ENCODE measurements at regions not wholly inside any gene's neighbourhood (a gene's known extent, or its start where the extent isn't known, plus 50 kb on each side); places are given as distances from the start of the nearest gene placed in this dataset.

- TF ChIP-seq ZNF214 (tag by site-specific recombination; IDR thresholded peaks at IDR 0.05; ENCODE audit: borderline replicate concordance) (no peak), ZNF114 (tag by site-specific recombination; IDR thresholded peaks at IDR 0.05) (no peak), REPIN1 (tag by site-specific recombination; IDR thresholded peaks at IDR 0.05; ENCODE audit: low read depth) (no peak), KLF7 (tag by site-specific recombination; IDR thresholded peaks at IDR 0.05; ENCODE audit: borderline replicate concordance) (no peak), ZNF792 (tag by site-specific recombination; IDR thresholded peaks at IDR 0.05) (no peak)
These were observed 575.5 kb upstream of the NDST4 start (continued) for GRCh38 chr4:115688961-115689360.

GRCh38 chr4:115687052-115687755 lies 573.8 kb upstream of the NDST4 start:
- CTCF ChIA-PET: no interaction called here
- H3K9me3 ChIP-seq (ENCODE audit: control insufficient read depth, insufficient read depth, low read depth, low read length): no peaks in the 10 kb centered on the region
- H3K27ac ChIP-seq (ENCODE audit: extremely low read depth, low read depth, low read length): no peak overlapping the region
- POLR2A ChIA-PET: no interaction called here
- no peak for TF ChIP-seq BCL11B (tag by site-specific recombination; IDR thresholded peaks at IDR 0.05; ENCODE audit: low read depth)
- no peak for TF ChIP-seq ZNF664 (tag by site-specific recombination; IDR thresholded peaks at IDR 0.05)
- TF ChIP-seq ZNF214 (tag by site-specific recombination; IDR thresholded peaks at IDR 0.05; ENCODE audit: borderline replicate concordance): no peak
- TF ChIP-seq ZNF521 (tag by site-specific recombination; IDR thresholded peaks at IDR 0.05): no peak
- no peak for TF ChIP-seq ZBTB8A (tag by site-specific recombination; IDR thresholded peaks at IDR 0.05)
- TF ChIP-seq EGR2 (tag by site-specific recombination; IDR thresholded peaks at IDR 0.05; ENCODE audit: low read depth): no peak
- no peak for TF ChIP-seq ZNF645 (tag by site-specific recombination; IDR thresholded peaks at IDR 0.05)
- TF ChIP-seq ZNF169 (tag by site-specific recombination; IDR thresholded peaks at IDR 0.05): no peak
- TF ChIP-seq ZNF629 (tag by site-specific recombination; IDR thresholded peaks at IDR 0.05): no peak
- no peak for TF ChIP-seq ZNF155 (tag by site-specific recombination; IDR thresholded peaks at IDR 0.05)
- TF ChIP-seq PRDM10 (tag by site-specific recombination; IDR thresholded peaks at IDR 0.05): no peak
- TF ChIP-seq ZNF843 (tag by site-specific recombination; IDR thresholded peaks at IDR 0.05): no peak
- no peak for TF ChIP-seq ZBTB49 (tag by site-specific recombination; IDR thresholded peaks at IDR 0.05; ENCODE audit: low read depth)
- no peak overlapping the region for H3K4me3 ChIP-seq (ENCODE audit: low read depth, low read length)
- H3K4me1 ChIP-seq (ENCODE audit: control insufficient read depth, insufficient read depth, low read length): no peaks in the 10 kb centered on the region
- no peaks in the 10 kb centered on the region for H3K36me3 ChIP-seq (ENCODE audit: control insufficient read depth in 2 of 2, insufficient read depth in 1 of 2, low read length in 2 of 2)
